ENCODE measurements at regions not wholly inside any gene's neighbourhood (a gene's known extent, or its start where the extent isn't known, plus 50 kb on each side); places are given as distances from the start of the nearest gene placed in this dataset.

DNA sequence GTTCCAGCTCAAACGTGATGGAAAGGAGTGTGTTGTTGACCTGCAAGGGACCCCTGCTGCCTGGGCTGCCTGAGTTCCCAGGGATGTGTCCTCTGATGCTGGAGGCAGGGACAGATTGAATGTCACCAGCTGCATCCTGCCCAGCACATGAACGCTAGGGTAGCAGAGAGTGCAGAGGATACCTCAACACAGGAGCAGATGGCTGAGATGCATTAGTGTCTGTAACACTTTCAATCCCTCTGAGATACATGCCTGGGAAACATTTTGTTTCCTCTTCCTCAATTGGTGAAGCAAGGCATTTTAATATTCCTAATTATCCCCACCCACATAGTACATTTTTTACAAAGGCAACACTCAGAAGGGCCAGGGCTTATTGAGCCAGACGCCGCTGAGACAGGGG is 106.4 kb upstream of the UBL3 start:
- H3K27ac Mint-ChIP-seq, result no peak overlapping the region
- POLR2A ChIA-PET, result no interaction called here
- H3K4me1 Mint-ChIP-seq, result peaks cover 63% of the 10 kb centered on the region
- CTCF ChIA-PET, result interaction anchor here (0.6 to 1.2 kb wide), 2 partner anchors 27 to 33 kb away, joined by 3 to 6 read pairs; no protein-coding TSS in a partner anchor
- H3K4me3 Mint-ChIP-seq, result no peak overlapping the region
- H3K36me3 Mint-ChIP-seq, result no peaks in the 10 kb centered on the region; the same call in 1 of the 2 replicates
- H3K27me3 Mint-ChIP-seq (ENCODE audit: low read depth), result peaks cover 8% of the 10 kb centered on the region
- H3K9me3 Mint-ChIP-seq, result no peaks in the 10 kb centered on the region; the same call in 1 of the 2 replicates
- ATAC-seq (no peak), DNase-seq (ENCODE audit: low spot score) (no peak)
- TF ChIP-seq SOX15 (CRISPR knock-in tag; IDR thresholded peaks at IDR 0.05), result no peak
- TF ChIP-seq ZNF423 (CRISPR knock-in tag; IDR thresholded peaks at IDR 0.05), result no peak
- TF ChIP-seq NFATC4 (CRISPR knock-in tag; IDR thresholded peaks at IDR 0.05), result no peak
- no peak for TF ChIP-seq TEAD1 (CRISPR knock-in tag; IDR thresholded peaks at IDR 0.05)
- TF ChIP-seq ZNF671 (CRISPR knock-in tag; IDR thresholded peaks at IDR 0.05), result no peak
- no peak for TF ChIP-seq IRF2 (CRISPR knock-in tag; IDR thresholded peaks at IDR 0.05; ENCODE audit: borderline replicate concordance, low read depth)
- TF ChIP-seq, protein P1, sequence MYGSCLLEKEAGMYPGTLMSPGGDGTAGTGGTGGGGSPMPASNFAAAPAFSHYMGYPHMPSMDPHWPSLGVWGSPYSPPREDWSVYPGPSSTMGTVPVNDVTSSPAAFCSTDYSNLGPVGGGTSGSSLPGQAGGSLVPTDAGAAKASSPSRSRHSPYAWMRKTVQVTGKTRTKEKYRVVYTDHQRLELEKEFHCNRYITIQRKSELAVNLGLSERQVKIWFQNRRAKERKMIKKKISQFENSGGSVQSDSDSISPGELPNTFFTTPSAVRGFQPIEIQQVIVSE (CRISPR knock-in tag; IDR thresholded peaks at IDR 0.05; ENCODE audit: borderline replicate concordance), result no peak
- TF ChIP-seq CREB1 (CRISPR knock-in tag; IDR thresholded peaks at IDR 0.05), result no peak
- TF ChIP-seq ZNF219 (CRISPR knock-in tag; IDR thresholded peaks at IDR 0.05; ENCODE audit: borderline replicate concordance), result no peak
- TF ChIP-seq RELA (CRISPR knock-in tag; IDR thresholded peaks at IDR 0.05; ENCODE audit: borderline replicate concordance), result no peak
- no peak for TF ChIP-seq ARID4B (CRISPR knock-in tag; IDR thresholded peaks at IDR 0.05; ENCODE audit: borderline replicate concordance)
- no peak for TF ChIP-seq ESRRA (CRISPR knock-in tag; IDR thresholded peaks at IDR 0.05; ENCODE audit: borderline replicate concordance)
- TF ChIP-seq ZNF138 (CRISPR knock-in tag; conservative IDR thresholded peaks at IDR 0.05), result no peak

GRCh38 chr13:29955137-29955650 is 104.8 kb upstream of the UBL3 start:
- TF ChIP-seq ELF4 (CRISPR knock-in tag; IDR thresholded peaks at IDR 0.05; ENCODE audit: low read depth) (no peak), ZNF396 (CRISPR knock-in tag; IDR thresholded peaks at IDR 0.05; ENCODE audit: borderline replicate concordance) (no peak), FOXP1 (CRISPR knock-in tag; IDR thresholded peaks at IDR 0.05; ENCODE audit: borderline replicate concordance) (no peak), GRHL2 (CRISPR knock-in tag; IDR thresholded peaks at IDR 0.05; ENCODE audit: insufficient replicate concordance, severe bottlenecking) (no peak), ZNF263 (CRISPR knock-in tag; IDR thresholded peaks at IDR 0.05; ENCODE audit: low read depth) (no peak), ZNF317 (CRISPR knock-in tag; IDR thresholded peaks at IDR 0.05; ENCODE audit: borderline replicate concordance, low read depth) (no peak), HMGA2 (CRISPR knock-in tag; IDR thresholded peaks at IDR 0.05) (no peak)
- TF ChIP-seq, protein P2, sequence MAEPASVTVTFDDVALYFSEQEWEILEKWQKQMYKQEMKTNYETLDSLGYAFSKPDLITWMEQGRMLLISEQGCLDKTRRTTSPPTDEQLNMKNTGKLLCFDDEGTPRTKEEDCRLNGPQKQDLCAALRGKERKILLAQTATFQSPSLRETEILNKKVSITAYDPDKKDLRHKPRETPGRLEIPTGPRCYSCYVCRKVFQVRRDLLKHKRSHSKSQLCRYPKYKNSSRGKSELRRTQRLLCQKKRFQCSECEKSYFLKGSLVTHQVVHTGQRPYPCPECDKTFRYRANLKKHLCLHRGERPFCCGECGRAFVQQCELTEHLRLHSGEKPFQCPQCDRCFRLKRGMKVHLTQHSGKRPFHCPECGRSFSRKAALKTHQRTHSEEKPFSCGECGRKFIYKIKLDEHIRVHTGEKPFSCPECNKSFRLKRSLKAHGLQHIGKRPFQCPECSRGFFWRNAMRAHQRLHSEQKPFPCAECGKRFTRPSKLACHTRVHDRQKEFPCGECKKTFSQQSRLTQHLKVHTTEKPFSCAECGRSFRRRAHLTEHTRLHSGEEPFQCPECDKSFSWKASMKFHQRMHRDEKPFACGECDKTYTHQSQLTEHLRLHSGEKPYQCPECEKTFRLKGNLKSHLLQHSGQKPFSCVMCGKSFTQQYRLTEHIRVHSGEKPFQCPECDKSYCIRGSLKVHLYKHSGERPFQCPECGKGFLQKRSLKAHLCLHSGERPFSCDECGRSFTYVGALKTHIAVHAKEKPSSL (CRISPR knock-in tag; conservative IDR thresholded peaks at IDR 0.05), result no peak
- TF ChIP-seq, protein P3, sequence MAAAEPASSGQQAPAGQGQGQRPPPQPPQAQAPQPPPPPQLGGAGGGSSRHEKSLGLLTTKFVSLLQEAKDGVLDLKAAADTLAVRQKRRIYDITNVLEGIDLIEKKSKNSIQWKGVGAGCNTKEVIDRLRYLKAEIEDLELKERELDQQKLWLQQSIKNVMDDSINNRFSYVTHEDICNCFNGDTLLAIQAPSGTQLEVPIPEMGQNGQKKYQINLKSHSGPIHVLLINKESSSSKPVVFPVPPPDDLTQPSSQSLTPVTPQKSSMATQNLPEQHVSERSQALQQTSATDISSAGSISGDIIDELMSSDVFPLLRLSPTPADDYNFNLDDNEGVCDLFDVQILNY (CRISPR knock-in tag; IDR thresholded peaks at IDR 0.05), result no peak
- TF ChIP-seq, protein P4, sequence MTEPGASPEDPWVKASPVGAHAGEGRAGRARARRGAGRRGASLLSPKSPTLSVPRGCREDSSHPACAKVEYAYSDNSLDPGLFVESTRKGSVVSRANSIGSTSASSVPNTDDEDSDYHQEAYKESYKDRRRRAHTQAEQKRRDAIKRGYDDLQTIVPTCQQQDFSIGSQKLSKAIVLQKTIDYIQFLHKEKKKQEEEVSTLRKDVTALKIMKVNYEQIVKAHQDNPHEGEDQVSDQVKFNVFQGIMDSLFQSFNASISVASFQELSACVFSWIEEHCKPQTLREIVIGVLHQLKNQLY (CRISPR knock-in tag; IDR thresholded peaks at IDR 0.05), result no peak
- Mint-ChIP-seq H3K27ac (no peak overlapping the region), H3K36me3 (no peaks in the 10 kb centered on the region), H3K4me1 (peaks cover 51% of the 10 kb centered on the region), H3K27me3 (ENCODE audit: low read depth) (peaks cover 2% of the 10 kb centered on the region; the same call in 1 of the 2 replicates), H3K9me3 (no peaks in the 10 kb centered on the region), H3K4me3 (no peak overlapping the region)
- ATAC-seq (no peak), DNase-seq (ENCODE audit: low spot score) (no peak)
- ChIA-PET POLR2A (no interaction called here), CTCF (interaction anchor here (0.9 to 1.8 kb wide), 2 partner anchors 9 to 157 kb away, joined by 4 to 5 read pairs; no protein-coding TSS in a partner anchor)
